GM23338 (cell line): ENCODE measurements at regions not wholly inside any gene's neighbourhood (a gene's known extent, or its start where the extent isn't known, plus 50 kb on each side); places are given as distances from the start of the nearest gene placed in this dataset.
"Not testable (repeated sequence)": the region's sequence is repeated elsewhere in the genome, so short reads cannot be mapped to it uniquely, and the experiment has no call there.

ENCODE experiments used
- ATAC-seq: fragments of 200-7000 bp; cut with Tn5 transposase; 3 replicates; pipeline ENCODE4 v1.9.1; 2020
- DNase-seq: peaks from one replicate; pipeline ENCODE4 v3.0.0-alpha.2; 2015; ENCODE audit warnings: low spot score
- H2AFZ ChIP-seq: fragments of 200-600 bp; sonication (generic); 2 replicates; pipeline ENCODE4 v1.8.0; 2016; ENCODE audit warnings: antibody characterized with exemption, mild to moderate bottlenecking, moderate library complexity
- H3F3A ChIP-seq: fragments of 200-600 bp; sonication (generic); replicated peaks from 2 replicates; pipeline ENCODE4 v1.8.0; 2017; ENCODE audit warnings: antibody characterized with exemption, mixed run types, low read depth
- H3K27ac ChIP-seq: fragments of 200-600 bp; sonication (generic); 2 replicates; pipeline ENCODE4 v1.6.1; 2016; ENCODE audit warnings: low read depth
- H3K27me3 ChIP-seq: fragments of 200-600 bp; sonication (generic); 2 replicates; pipeline ENCODE4 v1.8.0; 2016; ENCODE audit warnings: mild to moderate bottlenecking, mixed run types, moderate library complexity; ENCODE audit not compliant: insufficient read depth
- H3K36me3 ChIP-seq: fragments of 200-600 bp; sonication (generic); 2 replicates; pipeline ENCODE4 v1.8.0; 2016; ENCODE audit warnings: mild to moderate bottlenecking; ENCODE audit not compliant: insufficient read depth
- H3K4me1 ChIP-seq: fragments of 200-600 bp; sonication (generic); 2 replicates; pipeline ENCODE4 v1.8.0; 2016; ENCODE audit warnings: mild to moderate bottlenecking, moderate library complexity; ENCODE audit not compliant: insufficient read depth
- H3K4me2 ChIP-seq: fragments of 200-600 bp; sonication (generic); 2 replicates; pipeline ENCODE4 v1.7.1; 2017; ENCODE audit warnings: mixed run types
- H3K4me3 ChIP-seq: fragments of 200-600 bp; sonication (generic); 2 replicates; pipeline ENCODE4 v1.6.1; 2016; ENCODE audit warnings: mixed run types
- H3K79me2 ChIP-seq: fragments of 200-600 bp; sonication (generic); replicated peaks from 2 replicates; pipeline ENCODE4 v1.8.0; 2017; ENCODE audit warnings: mild to moderate bottlenecking; ENCODE audit not compliant: insufficient read depth
- H3K9me2 ChIP-seq: fragments of 200-600 bp; sonication (generic); 2 replicates; pipeline ENCODE4 v1.8.0; 2017; ENCODE audit not compliant: insufficient read depth
- H4K20me1 ChIP-seq: fragments of 200-600 bp; sonication (generic); replicated peaks from 2 replicates; pipeline ENCODE4 v1.8.0; 2017; ENCODE audit warnings: mild to moderate bottlenecking; ENCODE audit not compliant: insufficient read depth
- H3K27ac Mint-ChIP-seq: 2 replicates; pipeline ENCODE4 v1.8.0; 2020; ENCODE audit warnings: inconsistent platforms, mild to moderate bottlenecking, moderate library complexity, mixed read lengths
- H3K27me3 Mint-ChIP-seq: 3 replicates; pipeline ENCODE4 v1.8.0; 2022; ENCODE audit warnings: low read depth, mild to moderate bottlenecking, moderate library complexity, mixed read lengths, inconsistent platforms; ENCODE audit not compliant: insufficient read depth, poor library complexity
- H3K36me3 Mint-ChIP-seq: 3 replicates; pipeline ENCODE4 v1.8.0; 2021; ENCODE audit warnings: low read depth, mild to moderate bottlenecking, inconsistent platforms, moderate library complexity, mixed read lengths
- H3K4me1 Mint-ChIP-seq: 3 replicates; pipeline ENCODE4 v1.8.0; 2020; ENCODE audit warnings: mild to moderate bottlenecking, inconsistent platforms, mixed read lengths
- H3K4me3 Mint-ChIP-seq: 3 replicates; pipeline ENCODE4 v1.8.0; 2021; ENCODE audit warnings: moderate library complexity, mild to moderate bottlenecking, inconsistent platforms, mixed read lengths
- H3K9me3 Mint-ChIP-seq: 3 replicates; pipeline ENCODE4 v1.8.0; 2020; ENCODE audit warnings: moderate library complexity, mild to moderate bottlenecking, inconsistent platforms, mixed read lengths
- EZH2 ChIP-seq: fragments of 200-600 bp; sonication (generic); IDR thresholded peaks from one replicate; pipeline ENCODE4 v1.8.0; 2017; ENCODE audit warnings: antibody characterized with exemption, mild to moderate bottlenecking, low read depth; ENCODE audit not compliant: unreplicated experiment
- EZH2phosphoT487 ChIP-seq: fragments of 200-600 bp; sonication (generic); IDR thresholded peaks from one replicate; pipeline ENCODE4 v1.8.1; 2018; ENCODE audit warnings: antibody characterized with exemption; ENCODE audit not compliant: unreplicated experiment
- JUNB ChIP-seq: IDR thresholded peaks from one replicate; pipeline ENCODE4 v1.6.1; 2016; ENCODE audit warnings: antibody characterized with exemption; ENCODE audit not compliant: unreplicated experiment
- NANOG ChIP-seq: IDR thresholded peaks from 2 replicates; pipeline ENCODE4 v1.6.1; 2016; ENCODE audit warnings: antibody characterized with exemption, borderline replicate concordance
- POLR2AphosphoS5 ChIP-seq: IDR thresholded peaks from 2 replicates; pipeline ENCODE4 v1.6.1; 2016; ENCODE audit warnings: antibody characterized with exemption, low read depth
- REST ChIP-seq: IDR thresholded peaks from one replicate; pipeline ENCODE4 v1.6.1; 2018; ENCODE audit warnings: antibody characterized with exemption; ENCODE audit not compliant: unreplicated experiment
- ZNF114 ChIP-seq: fragments of 250-450 bp; sonication (Bioruptor Pico); IDR thresholded peaks from 2 replicates; pipeline ENCODE4 v1.5.0; 2020; ENCODE audit warnings: mild to moderate bottlenecking, moderate library complexity
- ZNF331 ChIP-seq: fragments of 250-450 bp; sonication (Bioruptor Pico); IDR thresholded peaks from 2 replicates; pipeline ENCODE4 v1.5.0; 2020; ENCODE audit warnings: low read depth, mild to moderate bottlenecking, moderate library complexity
- ZNF462 ChIP-seq: fragments of 250-450 bp; sonication (Bioruptor Pico); IDR thresholded peaks from 2 replicates; pipeline ENCODE4 v1.5.0; 2020; ENCODE audit warnings: mild to moderate bottlenecking, moderate library complexity

- H3K27me3 Mint-ChIP-seq, H3K9me2 ChIP-seq, DNase-seq, H3K36me3 ChIP-seq, H3F3A ChIP-seq, ATAC-seq, H3K4me3 Mint-ChIP-seq, H3K27me3 ChIP-seq, H3K36me3 Mint-ChIP-seq, H3K4me3 ChIP-seq, H4K20me1 ChIP-seq, H3K9me3 Mint-ChIP-seq, H2AFZ ChIP-seq, H3K4me2 ChIP-seq, H3K79me2 ChIP-seq, H3K27ac Mint-ChIP-seq, H3K27ac ChIP-seq: not testable (repeated sequence)
- H3K4me1 Mint-ChIP-seq: peaks cover 15% of the 10 kb centered on the region; the same call in 2 of the 3 replicates
- peaks cover 23% of the 10 kb centered on the region for H3K4me1 ChIP-seq
Measured at GRCh38 chr5:89164703-89165102, 281.7 kb upstream of the MEF2C start.

- no peaks in the 10 kb centered on the region for H3K27me3 ChIP-seq
- no peaks in the 10 kb centered on the region; the same call in 2 of the 3 replicates for H3K9me3 Mint-ChIP-seq
- no peaks in the 10 kb centered on the region for H3K4me1 ChIP-seq
- DNase-seq (no peak), ATAC-seq (no peak)
- no peaks in the 10 kb centered on the region for H3K79me2 ChIP-seq
- no peaks in the 10 kb centered on the region for H3K36me3 ChIP-seq
- no peaks in the 10 kb centered on the region for H3K9me2 ChIP-seq
- no peak overlapping the region for H3K4me2 ChIP-seq
- no peaks in the 10 kb centered on the region for H3K36me3 Mint-ChIP-seq
- H3K4me3 ChIP-seq: no peak overlapping the region
- peaks cover 3% of the 10 kb centered on the region for H3K27me3 Mint-ChIP-seq
- H3K27ac ChIP-seq: no peak overlapping the region
- H2AFZ ChIP-seq: no peak overlapping the region
- no peak overlapping the region for H3K27ac Mint-ChIP-seq
- TF ChIP-seq NANOG (no peak), POLR2AphosphoS5 (no peak), EZH2 (no peak), REST (no peak), JUNB (no peak), ZNF331 (CRISPR knock-in tag) (no peak)
- H3F3A ChIP-seq: no peaks in the 10 kb centered on the region
- no peaks in the 10 kb centered on the region; the same call in 2 of the 3 replicates for H3K4me1 Mint-ChIP-seq
- no peaks in the 10 kb centered on the region for H4K20me1 ChIP-seq
- no peak overlapping the region for H3K4me3 Mint-ChIP-seq
Measured at GRCh38 chr5:89156226-89156625, 273.2 kb upstream of the MEF2C start.

GRCh38 chr5:89147031-89147430, 264.0 kb upstream of the MEF2C start:
- Mint-ChIP-seq H3K4me1 (no peaks in the 10 kb centered on the region), H3K9me3 (no peaks in the 10 kb centered on the region), H3K36me3 (no peaks in the 10 kb centered on the region), H3K27ac (no peak overlapping the region), H3K4me3 (no peak overlapping the region), H3K27me3 (no peaks in the 10 kb centered on the region)
- no peak for DNase-seq
- no peak overlapping the region for H3K27ac ChIP-seq
- H3K4me3 ChIP-seq: no peak overlapping the region
- no peaks in the 10 kb centered on the region for H3K9me2 ChIP-seq
- H3K27me3 ChIP-seq: no peaks in the 10 kb centered on the region
- no peaks in the 10 kb centered on the region for H3K4me1 ChIP-seq
- ATAC-seq: no peak
- no peaks in the 10 kb centered on the region for H3K79me2 ChIP-seq
- H3K36me3 ChIP-seq: no peaks in the 10 kb centered on the region
- no peaks in the 10 kb centered on the region for H3F3A ChIP-seq
- no peaks in the 10 kb centered on the region for H4K20me1 ChIP-seq
- no peak overlapping the region for H3K4me2 ChIP-seq
- H2AFZ ChIP-seq: no peak overlapping the region
- no peak for TF ChIP-seq EZH2phosphoT487
- no peak for TF ChIP-seq ZNF462 (CRISPR knock-in tag)
- TF ChIP-seq JUNB: no peak
- TF ChIP-seq ZNF114 (CRISPR knock-in tag): no peak
- no peak for TF ChIP-seq POLR2AphosphoS5
